ENCODE measurements at regions not wholly inside any gene's neighbourhood (a gene's known extent, or its start where the extent isn't known, plus 50 kb on each side); places are given as distances from the start of the nearest gene placed in this dataset.

- TF ChIP-seq POLR2A (IDR thresholded peaks at IDR 0.05) = no peak
- TF ChIP-seq, protein P1, sequence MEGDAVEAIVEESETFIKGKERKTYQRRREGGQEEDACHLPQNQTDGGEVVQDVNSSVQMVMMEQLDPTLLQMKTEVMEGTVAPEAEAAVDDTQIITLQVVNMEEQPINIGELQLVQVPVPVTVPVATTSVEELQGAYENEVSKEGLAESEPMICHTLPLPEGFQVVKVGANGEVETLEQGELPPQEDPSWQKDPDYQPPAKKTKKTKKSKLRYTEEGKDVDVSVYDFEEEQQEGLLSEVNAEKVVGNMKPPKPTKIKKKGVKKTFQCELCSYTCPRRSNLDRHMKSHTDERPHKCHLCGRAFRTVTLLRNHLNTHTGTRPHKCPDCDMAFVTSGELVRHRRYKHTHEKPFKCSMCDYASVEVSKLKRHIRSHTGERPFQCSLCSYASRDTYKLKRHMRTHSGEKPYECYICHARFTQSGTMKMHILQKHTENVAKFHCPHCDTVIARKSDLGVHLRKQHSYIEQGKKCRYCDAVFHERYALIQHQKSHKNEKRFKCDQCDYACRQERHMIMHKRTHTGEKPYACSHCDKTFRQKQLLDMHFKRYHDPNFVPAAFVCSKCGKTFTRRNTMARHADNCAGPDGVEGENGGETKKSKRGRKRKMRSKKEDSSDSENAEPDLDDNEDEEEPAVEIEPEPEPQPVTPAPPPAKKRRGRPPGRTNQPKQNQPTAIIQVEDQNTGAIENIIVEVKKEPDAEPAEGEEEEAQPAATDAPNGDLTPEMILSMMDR (IDR thresholded peaks at IDR 0.05) = no peak
Measured at GRCh38 chr11:92380882-92381281, 156.3 kb downstream of the FAT3 start.

Data from heart left ventricle (tissue), 13 donors.